IgD-negative memory B cell (primary cell): ENCODE measurements at regions not wholly inside any gene's neighbourhood (a gene's known extent, or its start where the extent isn't known, plus 50 kb on each side); places are given as distances from the start of the nearest gene placed in this dataset.

Experiments
- H3K27ac Mint-ChIP-seq, 3 donors: one replicate each; pipeline ENCODE4 v1.8.0; 2020 to 2022; ENCODE audit warnings: mild to moderate bottlenecking in 3 of 3, mixed read lengths in 3 of 3, moderate library complexity in 1 of 3
- H3K27me3 Mint-ChIP-seq: one replicate; pipeline ENCODE4 v1.8.0; 2021; ENCODE audit warnings: mixed read lengths
- H3K36me3 Mint-ChIP-seq: one replicate; pipeline ENCODE4 v1.8.0; 2020; ENCODE audit warnings: mild to moderate bottlenecking, mixed read lengths
- H3K4me1 Mint-ChIP-seq, 3 donors: one replicate each; pipeline ENCODE4 v1.8.0; 2020 to 2022; ENCODE audit warnings: mixed read lengths in 3 of 3, mild to moderate bottlenecking in 1 of 3
- H3K4me3 Mint-ChIP-seq, 4 donors: one replicate each; pipeline ENCODE4 v1.8.0; 2020 to 2022; ENCODE audit warnings: mild to moderate bottlenecking in 4 of 4, mixed read lengths in 4 of 4, moderate library complexity in 3 of 4
- H3K9me3 Mint-ChIP-seq, 3 donors: one replicate each; pipeline ENCODE4 v1.8.0; 2020 to 2021; ENCODE audit warnings: mixed read lengths in 3 of 3, mild to moderate bottlenecking in 1 of 3

GRCh38 chr15:87082581-87082980 lies 1002.9 kb downstream of the AGBL1 start:
- Mint-ChIP-seq H3K4me1 (no peaks in the 10 kb centered on the region), H3K27me3 (no peaks in the 10 kb centered on the region), H3K27ac (no peak overlapping the region), H3K36me3 (no peaks in the 10 kb centered on the region), H3K9me3 (peaks cover 2 to 7% (median 4%) of the 10 kb centered on the region in 3 donors), H3K4me3 (no peak overlapping the region)

DNA sequence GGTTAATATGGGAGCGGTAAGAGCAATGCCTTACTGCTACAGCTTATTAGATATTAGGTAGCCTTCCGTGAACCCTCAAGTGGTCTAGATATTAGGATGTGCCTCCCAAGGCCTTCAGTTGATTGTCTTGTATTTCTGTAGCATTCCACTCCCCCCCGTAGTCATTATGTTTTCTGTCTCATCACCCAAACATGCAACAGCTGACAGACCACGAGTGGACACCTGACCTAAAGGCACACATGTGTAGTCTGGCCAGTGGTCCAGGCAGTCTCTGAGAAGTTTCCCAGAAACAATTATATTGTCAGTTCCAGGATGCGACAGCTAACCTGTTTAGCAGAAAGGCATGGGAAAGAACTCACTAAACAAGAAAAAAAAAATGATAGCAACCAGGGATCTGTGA lies 1000.9 kb downstream of the AGBL1 start:
- Mint-ChIP-seq H3K36me3 (no peaks in the 10 kb centered on the region), H3K27me3 (no peaks in the 10 kb centered on the region), H3K4me3 (no peak overlapping the region), H3K4me1 (no peaks in the 10 kb centered on the region), H3K27ac (no peak overlapping the region), H3K9me3 (peaks cover 2 to 8% (median 7%) of the 10 kb centered on the region in 3 donors)
